ENCODE measurements at regions not wholly inside any gene's neighbourhood (a gene's known extent, or its start where the extent isn't known, plus 50 kb on each side); places are given as distances from the start of the nearest gene placed in this dataset.
"Not testable (repeated sequence)": the region's sequence is repeated elsewhere in the genome, so short reads cannot be mapped to it uniquely, and the experiment has no call there.

GRCh38 chr5:145636371-145636770 lies 198.8 kb downstream of the PRELID2 start:
- Mint-ChIP-seq H3K9me3 (no peaks in the 10 kb centered on the region), H3K4me3 (no peak overlapping the region), H3K27ac (no peak overlapping the region), H3K4me1 (no peaks in the 10 kb centered on the region), H3K27me3 (no peaks in the 10 kb centered on the region), H3K36me3 (ENCODE audit: low read depth) (no peaks in the 10 kb centered on the region)
- no peak for DNase-seq
- CTCF ChIA-PET, result no interaction called here
- POLR2A ChIA-PET, result no interaction called here

- DNase-seq, result no peak
- POLR2A ChIA-PET, result no interaction called here
- H3K4me3 Mint-ChIP-seq, result no peak overlapping the region
- CTCF ChIA-PET, result no interaction called here
- peaks cover 3% of the 10 kb centered on the region for H3K9me3 Mint-ChIP-seq
- no peak overlapping the region for H3K27ac Mint-ChIP-seq
- no peaks in the 10 kb centered on the region for H3K27me3 Mint-ChIP-seq
- no peaks in the 10 kb centered on the region for H3K36me3 Mint-ChIP-seq (ENCODE audit: low read depth)
- no peaks in the 10 kb centered on the region for H3K4me1 Mint-ChIP-seq
These were observed 201.7 kb downstream of the PRELID2 start for GRCh38 chr5:145633474-145633873.

DNA sequence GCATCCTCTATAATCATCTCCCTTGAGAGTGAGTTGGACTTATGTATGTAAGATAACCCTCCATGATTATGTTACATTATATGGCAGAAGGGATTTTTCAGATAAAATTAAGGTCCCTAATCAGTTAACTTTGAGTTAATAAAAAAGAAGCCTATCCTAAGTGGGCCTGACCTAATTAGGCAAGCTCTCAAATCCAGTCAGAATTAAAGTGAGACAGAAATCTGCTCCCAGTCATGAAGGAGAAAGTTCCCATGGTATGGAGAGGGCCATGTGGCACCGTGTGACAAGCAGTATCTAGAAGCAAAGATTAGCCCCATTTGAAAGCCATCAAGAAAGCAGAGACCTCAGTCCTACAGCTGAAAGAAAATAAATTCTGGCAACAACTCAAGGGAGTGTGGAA lies 202.4 kb downstream of the PRELID2 start:
- ChIA-PET CTCF (no interaction called here), POLR2A (no interaction called here)
- H3K4me3 Mint-ChIP-seq, result no peak overlapping the region
- DNase-seq, result no peak
- H3K36me3 Mint-ChIP-seq (ENCODE audit: low read depth), result no peaks in the 10 kb centered on the region
- H3K27me3 Mint-ChIP-seq, result no peaks in the 10 kb centered on the region
- H3K9me3 Mint-ChIP-seq, result peaks cover 3% of the 10 kb centered on the region
- no peak overlapping the region for H3K27ac Mint-ChIP-seq
- H3K4me1 Mint-ChIP-seq, result no peaks in the 10 kb centered on the region

DNA sequence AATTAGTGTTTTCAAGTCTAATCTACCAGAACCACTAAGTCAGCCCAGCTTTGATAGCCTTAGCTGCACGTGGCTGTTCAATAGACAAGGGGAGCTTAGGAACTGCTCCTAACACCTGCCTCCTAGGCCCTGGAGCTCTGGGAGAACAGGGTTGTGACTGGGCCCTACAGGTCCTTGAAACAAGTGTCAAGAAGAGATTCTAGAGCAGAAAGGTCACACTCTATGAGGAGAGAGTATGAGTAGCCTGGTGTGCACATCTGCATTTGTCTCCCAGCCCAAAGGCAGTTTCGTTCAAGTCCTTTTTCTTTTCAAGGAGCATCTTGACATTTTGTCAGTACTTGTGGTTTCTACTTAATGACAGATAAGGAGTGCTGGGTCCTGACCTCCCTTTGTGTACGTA lies 206.1 kb downstream of the PRELID2 start:
- Mint-ChIP-seq H3K36me3 (ENCODE audit: low read depth) (no peaks in the 10 kb centered on the region), H3K9me3 (peaks cover 5% of the 10 kb centered on the region), H3K4me3 (no peak overlapping the region), H3K27ac (no peak overlapping the region), H3K4me1 (no peaks in the 10 kb centered on the region), H3K27me3 (no peaks in the 10 kb centered on the region)
- no peak for DNase-seq
- POLR2A ChIA-PET, result no interaction called here
- CTCF ChIA-PET, result no interaction called here

DNA sequence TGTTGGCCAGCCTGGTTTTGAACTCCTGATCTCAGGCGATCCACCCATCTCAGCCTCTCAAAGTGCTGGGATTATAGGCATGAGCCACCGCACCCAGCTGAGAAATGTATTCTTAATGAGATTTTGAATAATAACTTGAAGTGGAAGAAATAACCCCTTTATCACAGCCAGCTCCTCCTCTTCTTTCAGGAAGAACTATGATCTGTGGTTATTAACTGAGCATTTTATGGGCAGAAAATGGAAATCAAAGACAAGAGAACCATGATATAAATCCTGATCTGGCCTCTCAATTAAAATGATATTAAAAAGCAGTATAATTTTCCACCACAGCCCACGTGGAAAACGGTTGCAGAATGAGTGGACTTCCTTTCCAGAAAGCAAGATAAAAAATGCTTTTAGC lies 206.6 kb downstream of the PRELID2 start:
- Mint-ChIP-seq H3K4me3 (no peak overlapping the region), H3K36me3 (ENCODE audit: low read depth) (no peaks in the 10 kb centered on the region), H3K4me1 (no peaks in the 10 kb centered on the region), H3K27ac (no peak overlapping the region), H3K9me3 (peaks cover 9% of the 10 kb centered on the region), H3K27me3 (no peaks in the 10 kb centered on the region)
- DNase-seq, result no peak
- POLR2A ChIA-PET, result no interaction called here
- CTCF ChIA-PET, result no interaction called here

DNA sequence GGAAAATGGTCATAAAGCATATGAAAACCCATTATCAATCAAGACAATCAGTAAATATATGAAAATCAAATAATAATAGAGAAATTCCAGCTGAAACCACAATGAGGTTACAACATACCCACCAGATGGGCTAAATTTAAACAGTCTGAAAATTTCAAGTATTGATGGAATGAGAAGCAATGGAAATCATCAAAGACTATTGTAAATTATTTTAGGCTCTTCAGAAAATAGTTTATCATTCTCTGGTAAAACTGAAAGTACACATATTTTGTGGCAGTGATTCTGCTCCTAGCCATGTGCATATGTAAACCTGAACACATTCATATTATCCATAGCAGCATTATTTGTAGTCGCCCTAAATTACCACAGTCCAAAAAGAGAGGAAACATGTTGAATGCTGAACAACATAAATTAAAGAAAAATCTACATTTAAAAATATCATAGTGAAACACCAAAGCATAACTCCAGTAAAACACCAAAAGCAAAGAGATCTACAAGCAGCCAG lies 215.3 kb downstream of the PRELID2 start:
- POLR2A ChIA-PET, result no interaction called here
- Mint-ChIP-seq H3K9me3 (peaks cover 9% of the 10 kb centered on the region), H3K4me1 (no peaks in the 10 kb centered on the region), H3K27ac (no peak overlapping the region), H3K27me3 (no peaks in the 10 kb centered on the region), H3K4me3 (no peak overlapping the region), H3K36me3 (ENCODE audit: low read depth) (no peaks in the 10 kb centered on the region)
- CTCF ChIA-PET, result no interaction called here
- no peak for DNase-seq

DNA sequence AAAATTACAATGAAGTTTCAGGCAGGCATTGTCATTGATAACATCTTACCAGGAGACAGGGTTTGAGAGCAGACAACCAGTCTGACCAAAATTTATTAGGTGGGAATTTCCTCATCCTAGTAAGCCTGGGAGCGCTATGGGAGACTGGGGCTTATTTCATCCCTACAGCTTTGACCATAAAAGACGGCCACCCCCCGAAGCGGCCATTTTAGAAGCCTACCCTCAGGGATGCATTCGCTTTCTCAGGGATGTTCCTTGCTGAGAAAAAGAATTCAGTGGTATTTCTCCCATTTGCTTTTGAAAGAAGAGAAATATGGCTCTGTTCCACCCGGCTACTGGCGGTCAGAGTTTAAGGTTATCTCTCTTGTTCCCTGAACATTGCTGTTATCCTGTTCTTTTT lies 218.4 kb downstream of the PRELID2 start:
- H3K4me3 Mint-ChIP-seq; DNase-seq; POLR2A ChIA-PET; H3K4me1 Mint-ChIP-seq; H3K27ac Mint-ChIP-seq; CTCF ChIA-PET; H3K9me3 Mint-ChIP-seq; H3K27me3 Mint-ChIP-seq; H3K36me3 Mint-ChIP-seq (ENCODE audit: low read depth): not testable (repeated sequence)

- Mint-ChIP-seq H3K36me3 (ENCODE audit: low read depth) (no peaks in the 10 kb centered on the region), H3K4me1 (no peaks in the 10 kb centered on the region), H3K27ac (no peak overlapping the region), H3K4me3 (no peak overlapping the region), H3K27me3 (no peaks in the 10 kb centered on the region), H3K9me3 (peaks cover 6% of the 10 kb centered on the region)
- POLR2A ChIA-PET, result no interaction called here
- CTCF ChIA-PET, result no interaction called here
- DNase-seq, result no peak
These were observed 236.2 kb downstream of the PRELID2 start for GRCh38 chr5:145598983-145599382.

- H3K27me3 Mint-ChIP-seq, result no peaks in the 10 kb centered on the region
- no peak for DNase-seq
- ChIA-PET POLR2A (no interaction called here), CTCF (no interaction called here)
- H3K9me3 Mint-ChIP-seq, result peaks cover 6% of the 10 kb centered on the region
- H3K4me3 Mint-ChIP-seq, result no peak overlapping the region
- H3K27ac Mint-ChIP-seq, result no peak overlapping the region
- H3K36me3 Mint-ChIP-seq (ENCODE audit: low read depth), result no peaks in the 10 kb centered on the region
- H3K4me1 Mint-ChIP-seq, result no peaks in the 10 kb centered on the region
These were observed 237.0 kb downstream of the PRELID2 start for GRCh38 chr5:145598184-145598583.

- H3K4me3 Mint-ChIP-seq, result no peak overlapping the region
- H3K27ac Mint-ChIP-seq, result no peak overlapping the region
- no peak for DNase-seq
- no peaks in the 10 kb centered on the region for H3K27me3 Mint-ChIP-seq
- ChIA-PET CTCF (no interaction called here), POLR2A (no interaction called here)
- H3K36me3 Mint-ChIP-seq (ENCODE audit: low read depth), result no peaks in the 10 kb centered on the region
- peaks cover 4% of the 10 kb centered on the region for H3K9me3 Mint-ChIP-seq
- H3K4me1 Mint-ChIP-seq, result no peaks in the 10 kb centered on the region
These were observed 243.6 kb downstream of the PRELID2 start for GRCh38 chr5:145591578-145591977.

DNA sequence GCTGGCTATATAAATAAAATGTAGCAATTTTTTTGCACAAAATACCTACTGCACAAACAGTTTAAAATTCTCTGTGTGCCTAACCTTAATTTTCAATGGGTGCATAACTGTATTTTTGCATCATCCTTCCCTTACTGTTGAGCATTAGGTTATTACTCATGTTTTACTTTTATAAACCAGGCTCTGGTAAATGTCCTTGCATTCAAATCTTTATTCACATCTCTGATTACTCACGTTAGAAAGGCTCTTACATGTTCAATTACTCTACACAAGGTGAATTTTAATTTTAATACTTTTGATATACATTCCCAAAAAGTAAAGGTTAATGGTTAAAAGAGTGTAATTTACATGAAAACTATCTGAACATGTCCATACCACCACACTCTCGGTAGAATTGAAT lies 246.1 kb downstream of the PRELID2 start:
- CTCF ChIA-PET, result no interaction called here
- Mint-ChIP-seq H3K27me3 (no peaks in the 10 kb centered on the region), H3K27ac (no peak overlapping the region), H3K36me3 (ENCODE audit: low read depth) (no peaks in the 10 kb centered on the region), H3K4me1 (no peaks in the 10 kb centered on the region), H3K9me3 (no peaks in the 10 kb centered on the region), H3K4me3 (no peak overlapping the region)
- POLR2A ChIA-PET, result no interaction called here
- no peak for DNase-seq

DNA sequence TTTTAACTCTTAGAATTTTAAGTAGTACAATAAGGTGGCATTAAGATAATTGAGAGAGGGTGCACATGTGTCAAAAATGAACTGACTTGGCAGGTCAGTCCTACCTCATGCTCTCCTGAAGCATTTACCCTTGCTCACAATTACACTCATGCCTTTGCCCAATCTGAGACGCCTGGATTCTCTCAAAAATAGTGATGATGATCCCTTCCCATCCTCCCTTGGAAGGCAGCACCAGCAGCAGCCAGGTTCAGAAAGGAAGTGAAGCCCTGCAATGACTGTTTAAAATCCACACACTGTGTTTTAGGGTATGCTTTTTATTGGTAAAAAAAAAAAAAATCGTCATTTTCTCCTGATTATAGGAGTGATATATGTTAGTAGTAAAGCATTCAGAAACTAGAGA lies 246.6 kb downstream of the PRELID2 start:
- Mint-ChIP-seq H3K4me1 (no peaks in the 10 kb centered on the region), H3K4me3 (no peak overlapping the region), H3K27ac (no peak overlapping the region), H3K9me3 (no peaks in the 10 kb centered on the region), H3K27me3 (no peaks in the 10 kb centered on the region), H3K36me3 (ENCODE audit: low read depth) (no peaks in the 10 kb centered on the region)
- ChIA-PET CTCF (no interaction called here), POLR2A (no interaction called here)
- no peak for DNase-seq

DNA sequence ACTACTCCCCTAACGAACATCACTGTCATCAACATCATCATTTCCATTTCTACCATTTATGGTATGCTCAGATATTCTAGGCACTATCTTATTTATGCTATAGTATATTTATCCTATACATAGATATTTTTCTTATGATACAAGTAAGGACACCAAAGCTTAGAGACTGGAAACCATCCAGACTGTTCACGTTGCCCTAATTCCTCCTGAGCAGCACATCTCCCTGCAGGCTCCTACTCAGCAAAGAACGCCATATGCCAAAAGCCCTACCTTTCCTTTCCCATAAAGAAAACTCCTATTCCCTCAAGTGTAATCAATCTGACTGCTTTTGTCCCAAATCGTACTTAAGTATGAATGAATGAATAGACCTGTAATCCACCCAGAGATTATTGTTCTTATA lies 247.0 kb downstream of the PRELID2 start:
- CTCF ChIA-PET, result no interaction called here
- no peaks in the 10 kb centered on the region for H3K27me3 Mint-ChIP-seq
- H3K9me3 Mint-ChIP-seq, result no peaks in the 10 kb centered on the region
- H3K36me3 Mint-ChIP-seq (ENCODE audit: low read depth), result no peaks in the 10 kb centered on the region
- H3K4me1 Mint-ChIP-seq, result no peaks in the 10 kb centered on the region
- POLR2A ChIA-PET, result no interaction called here
- H3K27ac Mint-ChIP-seq, result no peak overlapping the region
- no peak for DNase-seq
- H3K4me3 Mint-ChIP-seq, result no peak overlapping the region

DNA sequence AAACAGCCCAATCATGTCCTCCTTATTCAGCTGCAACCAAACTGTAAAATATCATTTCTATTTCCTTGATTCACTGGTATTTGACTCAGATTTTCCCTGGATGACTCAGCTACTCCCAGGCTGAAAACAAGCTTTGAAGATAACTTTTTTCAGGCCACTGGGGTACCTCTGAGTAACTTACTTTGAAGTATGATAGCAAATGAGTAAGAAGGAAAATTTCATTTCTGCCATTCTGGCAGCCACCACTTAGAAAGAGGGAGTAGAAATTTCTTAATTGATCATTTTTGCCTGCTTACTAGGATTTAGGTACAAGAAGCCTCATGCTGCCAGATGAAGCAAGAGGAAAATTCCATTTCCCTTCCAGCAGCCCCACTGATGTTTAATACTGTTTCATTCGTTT lies 247.4 kb downstream of the PRELID2 start:
- Mint-ChIP-seq H3K27me3 (no peaks in the 10 kb centered on the region), H3K4me3 (no peak overlapping the region), H3K36me3 (ENCODE audit: low read depth) (no peaks in the 10 kb centered on the region), H3K4me1 (no peaks in the 10 kb centered on the region), H3K27ac (no peak overlapping the region), H3K9me3 (no peaks in the 10 kb centered on the region)
- DNase-seq, result no peak
- POLR2A ChIA-PET, result no interaction called here
- CTCF ChIA-PET, result no interaction called here

GRCh38 chr5:145587308-145587672 lies 247.9 kb downstream of the PRELID2 start:
- Mint-ChIP-seq H3K4me1 (no peaks in the 10 kb centered on the region), H3K9me3 (no peaks in the 10 kb centered on the region), H3K27me3 (no peaks in the 10 kb centered on the region), H3K4me3 (no peak overlapping the region), H3K27ac (no peak overlapping the region), H3K36me3 (ENCODE audit: low read depth) (no peaks in the 10 kb centered on the region)
- CTCF ChIA-PET, result no interaction called here
- DNase-seq, result no peak
- POLR2A ChIA-PET, result no interaction called here
